PC-9 (cell line): ENCODE measurements at regions not wholly inside any gene's neighbourhood (a gene's known extent, or its start where the extent isn't known, plus 50 kb on each side); places are given as distances from the start of the nearest gene placed in this dataset.

Experiments
- BruUV-seq: library from RNA; stranded (reverse); fragments of 400-500 nt; replicated peaks from 2 replicates; lab custom pipeline; 2021; lab: Mats Ljungman, UMichigan
- CTCF ChIA-PET: fragments of 300-600 bp; sonication (Branson Sonifier 250); formaldehyde crosslinking; loops from one replicate; lab custom pipeline; 2022; ENCODE audit warnings: antibody characterized with exemption; lab: Charles Lee
- POLR2A ChIA-PET: fragments of 300-600 bp; sonication (Branson Sonifier 250); formaldehyde crosslinking; loops from one replicate; lab custom pipeline; 2022; ENCODE audit warnings: antibody characterized with exemption; ENCODE audit not compliant: unreplicated experiment; lab: Charles Lee
- DNase-seq, 2 experiments: peaks; one replicate each; pipeline versions ENCODE4 v3.0.0 to v3.0.0-alpha.2; 2015 to 2022; ENCODE audit warnings: mixed read lengths in 1 of 2
- H2AFZ ChIP-seq: fragments of 200-600 bp; sonication (generic); 2 replicates; pipeline ENCODE4 v1.8.1; 2017; ENCODE audit warnings: antibody characterized with exemption
- H3F3A ChIP-seq: fragments of 200-600 bp; sonication (generic); 2 replicates; pipeline ENCODE4 v1.8.1; 2017; ENCODE audit warnings: antibody characterized with exemption, mild to moderate bottlenecking, low read depth; ENCODE audit not compliant: insufficient read depth
- H3K27ac ChIP-seq: fragments of 200-600 bp; sonication (generic); 2 replicates; pipeline ENCODE4 v1.6.1; 2016; ENCODE audit warnings: mixed run types
- H3K27me3 ChIP-seq: fragments of 200-600 bp; sonication (generic); 2 replicates; pipeline ENCODE4 v1.6.1; 2016; ENCODE audit warnings: low read depth, mixed run types; ENCODE audit not compliant: insufficient read depth
- H3K36me3 ChIP-seq: fragments of 200-600 bp; sonication (generic); 2 replicates; pipeline ENCODE4 v1.6.1; 2016; ENCODE audit warnings: low read depth, mixed run types
- H3K4me1 ChIP-seq: fragments of 200-600 bp; sonication (generic); replicated peaks from 2 replicates; pipeline ENCODE4 v1.6.1; 2016; ENCODE audit warnings: mixed run types; ENCODE audit not compliant: insufficient read depth
- H3K4me2 ChIP-seq: fragments of 200-600 bp; sonication (generic); 2 replicates; pipeline ENCODE4 v1.6.1; 2017; ENCODE audit warnings: mixed run types
- H3K4me3 ChIP-seq: fragments of 200-600 bp; sonication (generic); 2 replicates; pipeline ENCODE4 v1.6.1; 2016; ENCODE audit warnings: mixed run types
- H3K79me2 ChIP-seq: fragments of 200-600 bp; sonication (generic); 2 replicates; pipeline ENCODE4 v1.6.1; 2017; ENCODE audit warnings: low read depth, mixed run types
- H3K9me2 ChIP-seq: fragments of 200-600 bp; sonication (generic); 2 replicates; pipeline ENCODE4 v1.8.1; 2017; ENCODE audit warnings: mild to moderate bottlenecking; ENCODE audit not compliant: insufficient read depth
- H3K9me3 ChIP-seq: fragments of 200-600 bp; sonication (generic); 2 replicates; pipeline ENCODE4 v1.8.1; 2016; ENCODE audit warnings: low read depth; ENCODE audit not compliant: insufficient read depth
- H4K20me1 ChIP-seq: fragments of 200-600 bp; sonication (generic); 2 replicates; pipeline ENCODE4 v1.8.1; 2017; ENCODE audit not compliant: insufficient read depth
- EZH2 ChIP-seq: fragments of 200-600 bp; sonication (generic); IDR thresholded peaks from 2 replicates; pipeline ENCODE4 v1.8.0; 2017; ENCODE audit warnings: antibody characterized with exemption, low read depth
- intact Hi-C: fragments of 100-400 bp; cut with micrococcal nuclease; formaldehyde crosslinking; loops from one replicate; pipeline ENCODE4 v1.10.0; 2022; ENCODE audit not compliant: unreplicated experiment
- TF ChIP-seq, protein P1 (sequence below): fragments of 200-600 bp; sonication (generic); conservative IDR thresholded peaks from 2 replicates; pipeline ENCODE4 v1.6.1; 2017; ENCODE audit warnings: mixed run types, antibody characterized with exemption, mild to moderate bottlenecking, moderate library complexity

GRCh38 chr10:128432011-128432410 lies 305.8 kb upstream of the MKI67 start:
- H3K4me2 ChIP-seq: no peak overlapping the region
- H3K4me1 ChIP-seq: no peaks in the 10 kb centered on the region
- no peaks in the 10 kb centered on the region for H3K9me2 ChIP-seq
- H3K79me2 ChIP-seq: no peaks in the 10 kb centered on the region
- no peaks in the 10 kb centered on the region for H3K9me3 ChIP-seq
- ChIA-PET POLR2A (no interaction called here), CTCF (no interaction called here)
- no peaks in the 10 kb centered on the region for H4K20me1 ChIP-seq
- no peaks in the 10 kb centered on the region for H3F3A ChIP-seq
- no peak overlapping the region for H3K4me3 ChIP-seq
- TF ChIP-seq, protein P1, sequence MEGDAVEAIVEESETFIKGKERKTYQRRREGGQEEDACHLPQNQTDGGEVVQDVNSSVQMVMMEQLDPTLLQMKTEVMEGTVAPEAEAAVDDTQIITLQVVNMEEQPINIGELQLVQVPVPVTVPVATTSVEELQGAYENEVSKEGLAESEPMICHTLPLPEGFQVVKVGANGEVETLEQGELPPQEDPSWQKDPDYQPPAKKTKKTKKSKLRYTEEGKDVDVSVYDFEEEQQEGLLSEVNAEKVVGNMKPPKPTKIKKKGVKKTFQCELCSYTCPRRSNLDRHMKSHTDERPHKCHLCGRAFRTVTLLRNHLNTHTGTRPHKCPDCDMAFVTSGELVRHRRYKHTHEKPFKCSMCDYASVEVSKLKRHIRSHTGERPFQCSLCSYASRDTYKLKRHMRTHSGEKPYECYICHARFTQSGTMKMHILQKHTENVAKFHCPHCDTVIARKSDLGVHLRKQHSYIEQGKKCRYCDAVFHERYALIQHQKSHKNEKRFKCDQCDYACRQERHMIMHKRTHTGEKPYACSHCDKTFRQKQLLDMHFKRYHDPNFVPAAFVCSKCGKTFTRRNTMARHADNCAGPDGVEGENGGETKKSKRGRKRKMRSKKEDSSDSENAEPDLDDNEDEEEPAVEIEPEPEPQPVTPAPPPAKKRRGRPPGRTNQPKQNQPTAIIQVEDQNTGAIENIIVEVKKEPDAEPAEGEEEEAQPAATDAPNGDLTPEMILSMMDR: no peak
- TF ChIP-seq EZH2: no peak
- intact Hi-C loops: no loop called here
- peaks cover 38% of the 10 kb centered on the region for H3K27me3 ChIP-seq
- H2AFZ ChIP-seq: no peak overlapping the region
- no peak for DNase-seq
- no peaks in the 10 kb centered on the region for H3K36me3 ChIP-seq
- H3K27ac ChIP-seq: no peak overlapping the region
- no TSS peak for BruUV-seq

GRCh38 chr10:128432423-128432822 lies 306.2 kb upstream of the MKI67 start:
- Histone ChIP-seq H3K4me3 (no peak overlapping the region), H4K20me1 (no peaks in the 10 kb centered on the region), H3K4me1 (no peaks in the 10 kb centered on the region), H2AFZ (no peak overlapping the region), H3F3A (no peaks in the 10 kb centered on the region), H3K27ac (no peak overlapping the region), H3K9me3 (no peaks in the 10 kb centered on the region), H3K79me2 (no peaks in the 10 kb centered on the region), H3K9me2 (no peaks in the 10 kb centered on the region), H3K27me3 (peaks cover 38% of the 10 kb centered on the region), H3K4me2 (no peak overlapping the region), H3K36me3 (no peaks in the 10 kb centered on the region)
- no TSS peak for BruUV-seq
- ChIA-PET POLR2A (no interaction called here), CTCF (no interaction called here)
- intact Hi-C loops: no loop called here
- TF ChIP-seq, protein P1: no peak
- no peak for TF ChIP-seq EZH2
- no peak for DNase-seq

GRCh38 chr10:128435811-128436210 lies 309.6 kb upstream of the MKI67 start:
- intact Hi-C loops: no loop called here
- no peaks in the 10 kb centered on the region for H3K9me2 ChIP-seq
- no peak overlapping the region for H2AFZ ChIP-seq
- TF ChIP-seq, protein P1: no peak
- TF ChIP-seq EZH2: no peak
- no peaks in the 10 kb centered on the region for H3F3A ChIP-seq
- H3K27me3 ChIP-seq: peaks cover 27% of the 10 kb centered on the region
- POLR2A ChIA-PET: no interaction called here
- no peak for DNase-seq
- no TSS peak for BruUV-seq
- H3K79me2 ChIP-seq: no peaks in the 10 kb centered on the region
- no peaks in the 10 kb centered on the region for H3K36me3 ChIP-seq
- no peaks in the 10 kb centered on the region for H3K9me3 ChIP-seq
- H3K4me1 ChIP-seq: no peaks in the 10 kb centered on the region
- CTCF ChIA-PET: no interaction called here
- no peak overlapping the region for H3K27ac ChIP-seq
- no peak overlapping the region for H3K4me3 ChIP-seq
- H3K4me2 ChIP-seq: no peak overlapping the region
- no peaks in the 10 kb centered on the region for H4K20me1 ChIP-seq
